ENCODE measurements at regions not wholly inside any gene's neighbourhood (a gene's known extent, or its start where the extent isn't known, plus 50 kb on each side); places are given as distances from the start of the nearest gene placed in this dataset.
"Not testable (repeated sequence)": the region's sequence is repeated elsewhere in the genome, so short reads cannot be mapped to it uniquely, and the experiment has no call there.

GRCh38 chr14:38696925-38697324 is 406.1 kb downstream of the SEC23A start:
- DNase-seq (ENCODE audit: low read depth, low spot score): no peak
- in situ Hi-C loops (cut with HindIII; ENCODE audit: low sequenced_read_pairs): no loop called here
- TF ChIP-seq, protein P1, sequence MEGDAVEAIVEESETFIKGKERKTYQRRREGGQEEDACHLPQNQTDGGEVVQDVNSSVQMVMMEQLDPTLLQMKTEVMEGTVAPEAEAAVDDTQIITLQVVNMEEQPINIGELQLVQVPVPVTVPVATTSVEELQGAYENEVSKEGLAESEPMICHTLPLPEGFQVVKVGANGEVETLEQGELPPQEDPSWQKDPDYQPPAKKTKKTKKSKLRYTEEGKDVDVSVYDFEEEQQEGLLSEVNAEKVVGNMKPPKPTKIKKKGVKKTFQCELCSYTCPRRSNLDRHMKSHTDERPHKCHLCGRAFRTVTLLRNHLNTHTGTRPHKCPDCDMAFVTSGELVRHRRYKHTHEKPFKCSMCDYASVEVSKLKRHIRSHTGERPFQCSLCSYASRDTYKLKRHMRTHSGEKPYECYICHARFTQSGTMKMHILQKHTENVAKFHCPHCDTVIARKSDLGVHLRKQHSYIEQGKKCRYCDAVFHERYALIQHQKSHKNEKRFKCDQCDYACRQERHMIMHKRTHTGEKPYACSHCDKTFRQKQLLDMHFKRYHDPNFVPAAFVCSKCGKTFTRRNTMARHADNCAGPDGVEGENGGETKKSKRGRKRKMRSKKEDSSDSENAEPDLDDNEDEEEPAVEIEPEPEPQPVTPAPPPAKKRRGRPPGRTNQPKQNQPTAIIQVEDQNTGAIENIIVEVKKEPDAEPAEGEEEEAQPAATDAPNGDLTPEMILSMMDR (IDR thresholded peaks at IDR 0.05; ENCODE audit: low read depth, low read length): no peak
- no peak overlapping the region for H3K4me3 ChIP-seq (ENCODE audit: low read depth, low read length)

GRCh38 chr14:38693423-38693822 is 409.6 kb downstream of the SEC23A start:
- in situ Hi-C loops (cut with HindIII; ENCODE audit: low sequenced_read_pairs): no loop called here
- TF ChIP-seq, protein P1 (IDR thresholded peaks at IDR 0.05; ENCODE audit: low read depth, low read length): no peak
- no peak overlapping the region for H3K4me3 ChIP-seq (ENCODE audit: low read depth, low read length)
- no peak for DNase-seq (ENCODE audit: low read depth, low spot score)

DNA sequence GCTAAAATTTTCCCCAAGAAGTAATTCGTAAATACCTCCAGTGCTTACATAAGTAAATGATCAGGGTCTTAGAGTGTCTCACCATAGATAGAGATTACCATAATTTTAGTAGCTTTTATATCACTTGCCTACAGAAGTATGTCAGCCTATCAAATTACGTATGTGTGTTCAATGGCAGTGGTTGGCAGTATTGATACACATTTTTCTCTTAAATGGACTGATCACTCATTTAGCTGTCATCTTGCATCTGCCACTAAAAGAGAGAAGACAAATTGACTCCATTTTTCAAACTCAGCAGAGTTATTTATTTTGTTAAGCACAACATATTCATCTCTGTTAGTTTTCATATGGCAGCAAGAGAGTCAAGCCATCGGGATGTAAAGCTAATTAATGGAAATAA is 413.1 kb upstream of the CLEC14A start:
- TF ChIP-seq, protein P1 (IDR thresholded peaks at IDR 0.05; ENCODE audit: low read depth, low read length): no peak
- no peak overlapping the region for H3K4me3 ChIP-seq (ENCODE audit: low read depth, low read length)
- DNase-seq (ENCODE audit: low read depth, low spot score): no peak
- in situ Hi-C loops (cut with HindIII; ENCODE audit: low sequenced_read_pairs): no loop called here

DNA sequence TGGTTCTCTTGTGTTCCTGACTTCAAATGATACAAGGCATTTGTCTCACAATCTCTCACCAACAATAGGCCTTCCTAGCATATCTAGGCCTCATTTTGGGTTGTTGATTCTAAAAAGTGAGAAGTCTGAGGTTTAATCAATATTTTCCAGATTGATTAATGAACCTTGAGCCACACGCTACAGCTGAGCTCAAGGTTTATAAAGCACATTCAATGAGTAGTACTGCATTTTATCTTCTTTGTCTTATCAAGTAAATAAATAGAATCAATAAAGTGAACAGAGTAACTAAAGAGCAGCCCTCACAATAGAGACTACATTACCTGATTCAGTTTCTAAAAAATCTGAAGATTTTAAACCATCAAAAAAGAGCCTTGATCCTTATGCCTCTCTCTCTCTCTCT is 407.5 kb upstream of the CLEC14A start:
- H3K4me3 ChIP-seq (ENCODE audit: low read depth, low read length): no peak overlapping the region
- in situ Hi-C loops (cut with HindIII; ENCODE audit: low sequenced_read_pairs): no loop called here
- no peak for DNase-seq (ENCODE audit: low read depth, low spot score)
- TF ChIP-seq, protein P1 (IDR thresholded peaks at IDR 0.05; ENCODE audit: low read depth, low read length): no peak

GRCh38 chr14:38662781-38663180 is 406.9 kb upstream of the CLEC14A start:
- no peak overlapping the region for H3K4me3 ChIP-seq (ENCODE audit: low read depth, low read length)
- TF ChIP-seq, protein P1 (IDR thresholded peaks at IDR 0.05; ENCODE audit: low read depth, low read length): no peak
- in situ Hi-C loops (cut with HindIII; ENCODE audit: low sequenced_read_pairs): no loop called here
- DNase-seq (ENCODE audit: low read depth, low spot score): no peak

GRCh38 chr14:38646391-38646790 is 390.5 kb upstream of the CLEC14A start:
- in situ Hi-C loops (cut with HindIII; ENCODE audit: low sequenced_read_pairs): no loop called here
- DNase-seq (ENCODE audit: low read depth, low spot score): no peak
- H3K4me3 ChIP-seq (ENCODE audit: low read depth, low read length): no peak overlapping the region
- TF ChIP-seq, protein P1 (IDR thresholded peaks at IDR 0.05; ENCODE audit: low read depth, low read length): no peak

- in situ Hi-C loops (cut with HindIII; ENCODE audit: low sequenced_read_pairs); H3K4me3 ChIP-seq (ENCODE audit: low read depth, low read length); DNase-seq (ENCODE audit: low read depth, low spot score): not testable (repeated sequence)
Measured at GRCh38 chr14:38634913-38635312, 379.0 kb upstream of the CLEC14A start.
